Activated effector memory CD4-positive, alpha-beta T cell treated with Interleukin-2 at 50 U/mL for 16 hours (primary cell): ENCODE measurements at regions not wholly inside any gene's neighbourhood (a gene's known extent, or its start where the extent isn't known, plus 50 kb on each side); places are given as distances from the start of the nearest gene placed in this dataset.

ENCODE experiments used
- DNase-seq: peaks from one replicate; pipeline ENCODE4 v3.0.0-alpha.2; 2020

DNA sequence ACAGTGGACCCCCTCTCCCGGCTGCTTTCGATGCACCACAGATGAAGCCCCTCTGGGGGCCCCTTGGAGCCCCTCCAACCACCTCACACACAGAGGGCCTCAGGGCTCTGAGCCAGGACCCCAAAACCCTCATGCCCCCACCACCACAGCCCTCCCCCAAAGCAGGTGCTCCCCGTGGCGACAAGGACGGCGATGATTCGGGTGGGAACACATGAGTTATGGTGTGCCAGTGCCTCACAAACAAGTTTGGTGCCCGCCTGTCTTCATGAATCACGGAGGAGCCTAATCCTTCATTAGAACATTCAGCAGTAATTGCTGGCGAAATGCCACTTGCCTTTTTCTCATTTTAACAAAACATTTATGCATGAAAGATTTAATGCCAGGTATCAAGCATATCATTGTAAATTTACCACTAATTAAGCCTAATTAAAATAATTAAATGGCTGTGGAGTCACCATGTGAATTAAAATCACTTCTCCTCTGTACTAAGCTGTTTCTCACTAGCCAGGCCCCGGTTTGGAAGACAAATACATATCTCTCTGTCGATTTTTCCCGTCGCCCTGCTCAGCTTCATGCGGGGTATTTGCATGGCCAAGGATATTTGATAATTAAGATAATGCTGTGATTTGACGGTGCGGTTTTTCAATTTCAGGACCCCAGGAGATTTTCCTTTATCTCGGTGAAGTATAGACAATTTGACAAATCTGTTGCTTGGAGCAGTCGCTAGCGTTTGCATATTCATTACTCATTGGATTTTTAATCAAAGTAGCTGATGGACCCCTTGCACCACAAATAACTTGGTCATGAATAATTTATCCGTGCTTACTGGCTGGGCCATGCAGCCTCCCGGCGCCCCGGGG is 157.0 kb downstream of the TLE3 start:
- DNase-seq, result no peak

- DNase-seq, result no peak
Observed at GRCh38 chr15:69941301-69941605, 156.5 kb downstream of the TLE3 start.

GRCh38 chr15:69941706-69942495 is 155.8 kb downstream of the TLE3 start:
- no peak for DNase-seq

- DNase-seq, result no peak
Observed at GRCh38 chr15:69943637-69944036, 154.1 kb downstream of the TLE3 start.

- DNase-seq, result no peak
Observed at GRCh38 chr15:69945729-69946128, 152.0 kb downstream of the TLE3 start.

- no peak for DNase-seq
Observed at GRCh38 chr15:69946870-69947269, 150.8 kb downstream of the TLE3 start.

DNA sequence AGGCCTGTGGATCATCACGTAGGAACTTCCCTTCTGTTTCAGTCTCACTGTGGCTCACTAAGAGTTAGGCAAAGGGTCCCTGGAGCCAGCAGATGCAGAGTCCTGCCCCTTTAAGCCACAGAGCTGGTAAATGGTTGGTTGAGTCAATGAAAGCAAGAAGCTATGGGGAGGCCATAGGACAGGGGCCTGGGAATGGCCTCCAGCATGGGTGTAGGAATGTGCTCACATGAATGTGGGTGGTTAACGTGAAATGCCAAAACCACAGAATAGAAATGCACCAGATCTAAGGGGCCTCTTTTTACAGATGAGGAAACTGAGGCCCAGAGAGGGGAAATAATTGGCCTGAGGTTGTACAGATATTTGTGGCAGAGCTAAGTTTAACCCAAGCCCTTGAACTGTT is 150.3 kb downstream of the TLE3 start:
- no peak for DNase-seq

DNA sequence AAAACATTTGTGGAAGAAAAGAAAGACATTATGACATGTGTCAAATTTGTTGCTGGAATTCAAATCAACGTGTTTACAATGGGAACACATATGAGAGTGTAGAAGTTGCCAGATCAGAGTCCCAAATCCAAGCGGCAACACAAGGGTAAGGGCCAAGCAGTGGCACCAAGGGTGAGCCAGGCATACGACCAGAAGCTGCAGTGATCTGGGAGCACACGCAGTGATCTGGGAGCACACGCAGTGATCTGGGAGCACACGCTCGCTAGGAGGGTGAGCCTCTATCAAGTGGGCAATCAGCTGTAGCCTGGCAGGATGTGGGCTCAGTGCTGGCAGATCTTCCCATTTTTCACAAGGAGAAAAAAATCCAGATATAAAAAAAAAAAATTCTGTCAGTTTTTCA is 148.2 kb downstream of the TLE3 start:
- no peak for DNase-seq

DNA sequence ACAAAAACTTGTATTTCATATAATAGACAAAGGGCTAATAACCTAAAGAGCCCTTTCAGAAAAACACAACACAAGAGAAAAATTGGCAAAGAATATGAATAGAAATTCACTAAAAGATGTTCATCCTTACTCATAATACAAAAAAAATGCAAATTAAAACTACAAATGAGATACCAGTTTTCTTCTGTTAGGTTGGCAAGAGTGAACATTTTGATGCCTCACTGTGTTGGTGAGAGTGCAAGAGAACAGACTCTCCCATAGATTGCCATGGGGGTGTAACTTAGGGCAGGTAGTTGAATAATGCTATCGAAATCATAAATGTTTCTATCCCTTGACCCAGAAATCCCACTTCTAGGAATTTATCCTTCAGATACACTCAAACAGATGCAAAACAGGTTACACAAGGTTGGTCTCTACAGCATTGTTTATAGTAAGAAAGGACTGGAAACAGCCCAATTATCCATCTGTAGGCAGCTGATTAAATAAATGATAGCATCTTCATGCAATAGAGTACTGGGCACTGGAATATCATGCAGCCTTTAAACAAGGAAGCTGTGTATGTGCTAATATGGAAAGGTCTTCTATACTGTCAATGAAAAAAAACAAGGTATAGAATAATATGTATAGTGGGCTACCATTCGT is 146.3 kb downstream of the TLE3 start:
- DNase-seq, result no peak

DNA sequence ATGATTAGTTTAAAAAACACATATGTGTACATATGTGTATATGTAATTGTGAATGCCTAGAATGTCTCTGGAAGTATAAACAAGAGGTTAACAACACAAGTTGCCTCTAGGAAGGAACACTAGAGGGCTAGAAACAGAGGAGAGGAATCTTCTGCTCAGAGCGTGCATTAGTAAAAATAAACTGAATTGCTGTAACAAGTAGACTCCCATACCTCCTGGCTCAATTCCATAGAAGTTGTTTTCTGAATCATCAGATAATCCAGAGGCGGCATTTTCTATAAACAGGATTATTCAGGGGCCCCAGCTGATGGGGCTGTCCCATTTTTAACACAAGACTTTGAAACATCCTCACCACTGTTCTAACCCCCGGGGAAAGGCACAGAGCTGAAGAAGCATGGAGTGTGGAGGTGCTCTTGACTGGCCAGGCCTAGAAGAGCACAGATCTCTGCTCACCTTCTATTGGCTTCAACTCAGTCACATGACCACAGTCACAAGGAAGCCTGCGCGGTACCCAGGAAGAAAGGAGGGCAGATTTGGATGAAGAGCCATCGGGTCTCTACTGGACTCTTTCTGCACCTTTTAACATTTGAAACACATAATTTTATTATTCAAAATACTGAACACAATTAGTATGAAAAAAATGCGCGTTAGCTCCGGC is 145.7 kb downstream of the TLE3 start:
- DNase-seq, result no peak

DNA sequence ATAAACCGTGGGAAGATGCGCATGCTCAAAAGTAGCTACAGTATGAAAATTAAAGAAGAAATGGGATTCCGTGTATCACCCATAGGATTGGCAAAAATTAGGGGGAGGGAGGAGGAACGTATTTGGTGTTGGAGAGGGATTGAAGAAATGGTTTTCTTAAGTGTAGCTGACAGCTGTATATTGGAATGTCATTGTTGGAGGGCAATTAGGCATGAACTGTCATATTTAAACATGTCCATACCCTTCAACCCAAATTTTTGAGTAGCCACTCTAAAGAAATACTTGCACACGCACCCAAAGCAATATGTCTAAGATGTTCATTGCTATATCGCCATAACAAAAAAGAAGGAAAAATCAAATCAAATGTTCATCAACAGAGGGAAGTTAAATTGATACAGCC is 144.7 kb downstream of the TLE3 start:
- no peak for DNase-seq

- DNase-seq, result no peak
Observed at GRCh38 chr15:69953816-69954215, 143.9 kb downstream of the TLE3 start.

- no peak for DNase-seq
Observed at GRCh38 chr15:69954666-69955065, 143.1 kb downstream of the TLE3 start.

DNA sequence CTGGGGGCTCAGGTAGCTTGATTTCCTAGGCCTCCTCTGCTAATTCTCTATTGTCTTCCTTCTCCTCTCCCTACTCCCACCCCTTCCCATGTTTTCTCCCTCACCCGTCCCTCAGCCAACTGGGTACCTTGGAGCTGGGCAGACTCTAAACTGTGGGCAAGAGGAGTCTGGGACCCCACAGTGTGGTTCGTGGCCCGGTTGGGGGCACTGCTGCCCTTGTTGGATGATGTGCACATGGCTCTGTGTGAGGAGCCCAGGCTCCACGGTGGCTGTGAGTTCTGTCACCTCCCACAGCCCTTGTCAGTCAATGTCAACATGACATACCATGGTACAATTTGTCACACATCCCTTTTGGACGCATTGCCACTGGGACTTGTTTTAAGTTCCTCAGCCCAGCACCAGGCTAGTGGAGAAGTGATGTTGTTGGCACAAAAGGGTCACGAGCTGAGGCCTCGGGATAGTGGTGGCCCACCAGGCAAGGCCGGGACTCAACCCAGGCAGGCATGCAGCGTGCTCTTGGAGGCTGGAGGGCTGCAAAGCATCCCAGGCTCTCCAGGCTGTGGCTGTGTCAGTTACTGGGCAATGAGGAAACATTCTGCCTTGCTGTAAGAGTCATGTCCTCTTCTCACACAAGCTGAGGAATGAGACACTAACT is 142.3 kb downstream of the TLE3 start:
- no peak for DNase-seq

GRCh38 chr15:69956417-69956816 is 141.3 kb downstream of the TLE3 start:
- DNase-seq, result no peak

GRCh38 chr15:69957175-69957574 is 140.5 kb downstream of the TLE3 start:
- DNase-seq, result no peak

DNA sequence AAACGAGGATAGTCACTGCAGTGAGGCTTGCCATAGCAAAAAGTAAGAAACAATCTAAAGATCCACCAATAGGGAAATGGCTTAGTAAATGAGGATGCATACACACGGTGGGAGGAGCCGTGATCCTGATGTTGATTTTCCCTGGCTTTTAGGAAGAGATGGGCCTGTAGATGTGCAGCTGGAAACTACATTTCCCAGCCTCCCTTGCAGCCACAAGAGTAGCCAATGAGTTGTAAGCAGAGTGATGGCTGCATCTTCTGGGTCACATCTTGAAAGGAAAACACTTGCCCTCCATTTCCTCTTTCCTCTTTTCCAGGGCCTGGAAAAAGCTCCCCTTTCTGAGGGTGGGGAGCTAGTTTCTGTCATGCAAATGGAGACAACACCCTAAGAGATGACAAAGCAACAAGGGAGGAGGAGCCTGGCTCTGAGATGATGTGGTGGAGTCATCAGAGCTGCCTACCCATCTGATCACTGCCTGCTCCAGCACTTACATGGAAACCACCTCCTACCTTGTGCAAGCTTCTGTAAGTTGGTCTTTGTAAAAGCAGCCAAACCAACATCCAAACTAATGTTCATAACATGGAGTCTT is 139.1 kb downstream of the TLE3 start:
- DNase-seq, result no peak

DNA sequence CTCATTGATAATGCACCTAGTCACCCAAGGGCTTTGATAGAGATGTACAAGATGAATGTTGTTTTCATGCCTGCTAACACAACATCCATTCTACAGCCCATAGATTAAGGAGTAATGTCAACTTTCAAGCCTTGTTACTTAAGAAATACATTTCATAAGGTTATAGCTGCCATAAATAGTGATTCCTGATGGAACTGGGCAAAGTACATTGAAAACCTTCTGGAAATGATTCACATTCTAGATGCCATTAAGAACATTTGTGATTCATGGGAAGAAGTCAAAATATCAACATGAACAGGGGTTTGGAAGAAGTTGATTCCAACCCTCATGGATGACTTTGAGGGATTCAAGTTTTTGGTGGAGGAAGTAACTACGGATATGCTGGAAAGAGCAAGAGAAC is 135.2 kb downstream of the TLE3 start:
- DNase-seq, result no peak

DNA sequence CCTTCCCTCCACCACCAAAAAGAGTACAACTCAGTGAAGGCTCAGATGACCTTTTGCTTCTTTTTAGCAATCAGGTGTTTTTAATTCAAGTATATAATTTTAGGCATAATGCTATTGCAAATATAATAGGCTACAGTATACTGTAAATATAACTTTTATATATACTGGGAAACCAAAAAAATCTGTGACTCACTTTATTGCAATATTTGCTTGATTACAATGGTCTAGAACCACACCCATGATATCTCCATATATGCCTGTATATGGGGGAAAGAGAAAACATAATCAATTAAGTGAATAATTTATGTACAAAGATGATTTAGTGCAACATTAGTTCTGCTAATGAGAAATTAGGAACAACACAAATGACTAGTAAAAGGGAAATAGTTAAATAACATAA is 134.3 kb downstream of the TLE3 start:
- DNase-seq, result no peak

GRCh38 chr15:69971771-69972170 is 125.9 kb downstream of the TLE3 start:
- DNase-seq, result no peak

- no peak for DNase-seq
Observed at GRCh38 chr15:69972436-69972835, 125.3 kb downstream of the TLE3 start.

DNA sequence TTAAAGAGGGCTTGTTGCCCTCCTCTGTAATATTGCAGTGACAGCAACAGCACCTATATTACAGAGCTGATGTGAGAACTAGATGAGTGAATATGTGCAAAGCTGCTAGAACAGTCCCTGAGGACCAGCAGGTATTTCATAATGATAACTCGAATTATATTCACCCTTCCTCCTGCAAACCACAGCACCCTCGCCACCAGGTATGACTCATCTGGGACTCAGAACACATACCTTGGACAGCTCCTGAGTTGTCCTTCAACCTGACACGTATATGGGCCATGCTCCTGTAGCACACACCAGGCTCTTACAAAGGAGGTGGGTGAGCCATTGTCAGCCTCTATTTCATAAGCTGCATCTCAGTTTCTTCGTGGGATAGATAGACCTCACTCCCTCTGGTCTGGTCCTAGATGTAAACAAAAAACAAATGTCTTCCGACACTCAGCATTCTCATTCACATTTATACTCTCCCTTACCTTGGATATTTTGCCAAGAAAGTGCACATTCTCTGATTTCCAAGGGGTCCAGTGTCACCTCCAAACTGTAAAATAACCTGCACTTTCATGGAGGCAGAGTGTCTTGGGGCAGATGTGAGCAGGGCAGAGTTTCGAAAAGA is 124.5 kb downstream of the TLE3 start:
- no peak for DNase-seq
